ENCODE measurements at regions not wholly inside any gene's neighbourhood (a gene's known extent, or its start where the extent isn't known, plus 50 kb on each side); places are given as distances from the start of the nearest gene placed in this dataset.
A peak's percentile ranks its signal among the peaks of the same experiment; 100 is the strongest.

DNA sequence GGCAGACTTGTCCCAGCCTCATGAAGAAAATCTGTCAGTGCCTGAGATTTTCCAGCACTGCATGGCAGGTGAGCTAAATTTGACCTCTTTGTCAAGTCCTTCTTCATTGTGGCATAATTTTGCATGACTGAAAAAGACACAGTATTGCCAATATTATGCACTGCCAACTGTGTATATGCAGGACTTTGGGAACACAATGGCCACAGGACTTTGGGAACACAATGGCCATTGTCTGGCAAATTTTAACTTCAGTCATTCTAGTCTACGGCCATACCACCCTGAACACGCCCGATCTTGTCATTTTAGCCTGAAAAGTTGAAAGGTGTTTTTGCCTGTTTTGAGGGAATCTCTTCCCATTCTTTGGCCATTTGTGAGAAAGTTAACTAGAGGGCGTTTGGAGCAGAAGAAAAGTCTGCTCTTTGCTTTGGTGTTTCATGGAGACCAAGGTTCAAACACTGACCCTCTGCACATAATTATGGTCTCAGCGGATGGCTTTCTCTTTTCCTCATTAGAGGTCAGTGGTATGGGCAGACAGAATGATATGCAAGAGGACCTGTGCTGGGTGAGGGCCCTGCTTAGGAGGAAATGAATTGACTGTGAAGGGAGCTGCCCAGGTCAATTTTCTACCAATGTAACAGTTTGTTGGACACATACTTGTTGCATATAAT is 72.4 kb upstream of the NEK7 start:
- TF ChIP-seq, protein P1, sequence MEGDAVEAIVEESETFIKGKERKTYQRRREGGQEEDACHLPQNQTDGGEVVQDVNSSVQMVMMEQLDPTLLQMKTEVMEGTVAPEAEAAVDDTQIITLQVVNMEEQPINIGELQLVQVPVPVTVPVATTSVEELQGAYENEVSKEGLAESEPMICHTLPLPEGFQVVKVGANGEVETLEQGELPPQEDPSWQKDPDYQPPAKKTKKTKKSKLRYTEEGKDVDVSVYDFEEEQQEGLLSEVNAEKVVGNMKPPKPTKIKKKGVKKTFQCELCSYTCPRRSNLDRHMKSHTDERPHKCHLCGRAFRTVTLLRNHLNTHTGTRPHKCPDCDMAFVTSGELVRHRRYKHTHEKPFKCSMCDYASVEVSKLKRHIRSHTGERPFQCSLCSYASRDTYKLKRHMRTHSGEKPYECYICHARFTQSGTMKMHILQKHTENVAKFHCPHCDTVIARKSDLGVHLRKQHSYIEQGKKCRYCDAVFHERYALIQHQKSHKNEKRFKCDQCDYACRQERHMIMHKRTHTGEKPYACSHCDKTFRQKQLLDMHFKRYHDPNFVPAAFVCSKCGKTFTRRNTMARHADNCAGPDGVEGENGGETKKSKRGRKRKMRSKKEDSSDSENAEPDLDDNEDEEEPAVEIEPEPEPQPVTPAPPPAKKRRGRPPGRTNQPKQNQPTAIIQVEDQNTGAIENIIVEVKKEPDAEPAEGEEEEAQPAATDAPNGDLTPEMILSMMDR (IDR thresholded peaks at IDR 0.05; ENCODE audit: insufficient read depth, low read depth, low read length, missing control alignments) = no peak
- no peak for DNase-seq (ENCODE audit: low read depth)
- no peak overlapping the region for H3K4me3 ChIP-seq (ENCODE audit: low read length)

DNA sequence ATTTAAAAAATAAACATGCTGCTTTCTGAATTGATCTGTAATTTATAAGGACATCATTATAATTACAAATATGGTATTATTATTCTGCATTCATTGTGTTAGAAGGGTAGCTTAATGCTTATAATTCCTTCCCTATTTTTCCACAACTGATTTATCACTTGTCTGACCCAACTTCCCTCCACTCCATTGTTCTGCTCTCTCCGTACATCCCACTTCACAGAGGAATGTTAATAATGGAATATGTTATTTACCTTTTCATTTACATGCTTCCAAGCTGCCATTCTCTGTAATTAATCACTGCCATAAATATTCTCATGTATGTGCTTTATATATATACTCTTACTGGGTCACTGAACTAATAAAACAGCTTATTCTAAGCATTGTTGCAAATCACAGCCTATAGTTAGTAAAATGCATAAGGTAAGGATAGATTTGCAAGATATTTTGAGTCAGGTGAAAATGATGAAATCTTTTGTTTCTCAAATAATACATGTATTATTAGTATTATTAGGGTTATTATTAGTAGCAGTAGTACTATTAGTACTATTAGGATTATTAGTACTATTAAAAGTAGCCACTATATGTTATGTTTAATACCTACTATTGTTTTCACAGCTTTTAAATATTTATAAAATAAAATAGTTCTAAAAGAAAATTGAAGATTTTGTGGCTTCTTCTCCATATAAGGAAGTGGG is 70.6 kb upstream of the NEK7 start:
- no peak for DNase-seq (ENCODE audit: low read depth)
- TF ChIP-seq, protein P1 (IDR thresholded peaks at IDR 0.05; ENCODE audit: insufficient read depth, low read depth, low read length, missing control alignments) = no peak

DNA sequence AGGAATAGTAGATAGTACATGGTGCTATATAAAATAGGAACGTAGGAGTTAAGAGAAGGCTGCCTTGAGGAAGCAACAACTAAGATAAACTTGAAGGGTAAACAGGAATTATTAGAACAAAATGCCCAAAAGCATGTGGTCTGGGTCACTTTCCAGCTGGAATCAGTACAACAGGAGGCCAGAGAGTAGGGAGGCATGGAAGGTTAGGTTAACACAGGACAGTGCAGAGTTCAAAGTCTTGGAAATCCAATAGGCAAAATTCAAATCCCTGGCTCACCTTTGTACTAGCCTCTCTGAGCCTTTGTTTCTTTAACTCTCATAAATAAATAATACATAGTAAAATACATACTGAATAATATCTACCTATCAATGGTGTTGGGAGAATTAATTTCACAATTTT is 69.0 kb upstream of the NEK7 start:
- no peak overlapping the region for H3K4me3 ChIP-seq (ENCODE audit: low read length)
- no peak for DNase-seq (ENCODE audit: low read depth)
- TF ChIP-seq, protein P1 (IDR thresholded peaks at IDR 0.05; ENCODE audit: insufficient read depth, low read depth, low read length, missing control alignments) = no peak

More for the DNA sequence above, 70.6 kb upstream of the NEK7 start:
- no peak overlapping the region for H3K4me3 ChIP-seq (ENCODE audit: low read length)

DNA sequence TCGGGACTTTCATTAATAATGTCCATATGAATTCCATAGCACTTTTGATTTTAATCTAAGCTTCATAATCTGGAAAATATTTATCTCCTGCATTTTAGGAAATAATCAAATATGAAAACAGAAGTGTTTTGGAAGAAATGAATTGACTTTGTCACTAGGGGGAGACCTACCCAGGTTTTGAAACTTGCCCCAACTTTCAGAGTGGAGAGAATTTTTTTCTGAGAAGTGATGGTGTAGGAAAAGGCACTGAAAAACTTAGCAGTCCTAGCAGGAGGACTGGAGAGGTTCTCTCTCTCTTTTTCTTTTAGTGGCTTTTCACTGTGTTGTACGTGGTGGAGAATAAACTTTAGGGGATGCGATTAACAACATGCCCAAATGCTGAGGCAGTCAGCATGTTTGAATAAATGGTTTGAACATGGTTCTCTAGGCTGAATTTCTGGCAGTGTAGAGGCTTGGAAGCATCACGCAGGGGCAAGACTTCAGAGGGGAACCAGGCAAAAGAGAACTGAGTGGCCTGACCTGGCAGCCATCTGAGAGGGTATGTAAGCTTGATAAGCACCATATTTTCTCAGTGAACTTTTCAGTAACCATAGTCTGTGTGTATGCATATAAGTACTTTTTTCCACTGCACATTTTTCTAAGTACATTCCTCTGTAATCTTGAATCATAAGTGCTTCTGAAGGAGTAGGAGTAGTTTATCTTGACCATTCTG is 68.3 kb upstream of the NEK7 start:
- H3K4me3 ChIP-seq (ENCODE audit: low read length) = no peak overlapping the region
- DNase-seq (ENCODE audit: low read depth) = peak; percentile 50
- TF ChIP-seq, protein P1 (IDR thresholded peaks at IDR 0.05; ENCODE audit: insufficient read depth, low read depth, low read length, missing control alignments) = peak; percentile 60

DNA sequence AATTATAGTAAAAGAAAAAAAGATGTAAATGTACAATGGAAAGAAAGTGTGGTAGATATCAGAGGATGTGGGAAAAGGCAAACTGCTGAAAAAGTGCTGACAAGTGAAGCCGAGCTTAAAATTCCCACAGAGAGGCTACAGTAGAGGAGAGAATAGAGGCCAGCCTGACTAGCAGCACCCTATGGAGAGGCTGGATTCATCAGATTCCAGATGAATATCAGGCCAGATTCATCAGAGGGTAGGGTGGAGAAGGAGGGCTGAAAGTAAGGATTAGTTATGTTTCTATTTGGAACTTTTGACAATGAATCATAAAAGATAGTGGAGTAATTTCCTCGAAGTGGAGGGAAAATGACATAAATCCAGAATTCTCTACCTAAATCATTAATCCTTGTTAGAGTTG is 60.4 kb upstream of the NEK7 start:
- no peak for DNase-seq (ENCODE audit: low read depth)
- TF ChIP-seq, protein P1 (IDR thresholded peaks at IDR 0.05; ENCODE audit: insufficient read depth, low read depth, low read length, missing control alignments) = no peak
- H3K4me3 ChIP-seq (ENCODE audit: low read length) = no peak overlapping the region

DNA sequence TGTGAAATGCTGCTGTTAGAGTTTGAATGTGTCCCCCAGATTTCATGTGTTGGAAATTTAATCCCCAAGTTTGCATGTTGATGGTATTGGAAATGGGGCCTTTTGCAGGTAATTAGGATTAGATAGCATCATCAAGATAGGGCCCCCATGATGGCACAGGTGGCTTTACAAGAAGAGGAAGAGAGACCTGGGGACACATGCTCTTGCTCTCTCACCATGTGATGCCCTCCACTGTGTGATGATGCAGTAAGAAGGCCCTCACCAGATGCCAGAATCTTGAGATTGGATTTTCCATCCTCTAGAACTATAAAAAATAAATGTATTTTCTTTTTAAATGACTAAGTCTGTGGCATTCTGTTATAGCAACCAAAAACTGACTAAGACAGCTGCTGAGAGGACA is 57.0 kb upstream of the NEK7 start:
- no peak for DNase-seq (ENCODE audit: low read depth)
- TF ChIP-seq, protein P1 (IDR thresholded peaks at IDR 0.05; ENCODE audit: insufficient read depth, low read depth, low read length, missing control alignments) = no peak
- no peak overlapping the region for H3K4me3 ChIP-seq (ENCODE audit: low read length)

All from epithelial cell of esophagus (primary cell).